ENCODE measurements at regions not wholly inside any gene's neighbourhood (a gene's known extent, or its start where the extent isn't known, plus 50 kb on each side); places are given as distances from the start of the nearest gene placed in this dataset.

- no peak for DNase-seq (ENCODE audit: low read depth)
These were observed 120.0 kb upstream of the SNTG2 start for GRCh38 chr2:830419-831224.

GRCh38 chr2:829047-829446 lies 121.6 kb upstream of the SNTG2 start:
- no peak for DNase-seq (ENCODE audit: low read depth)

GRCh38 chr2:824954-825353 lies 125.7 kb upstream of the SNTG2 start:
- no peak for DNase-seq (ENCODE audit: low read depth)

DNA sequence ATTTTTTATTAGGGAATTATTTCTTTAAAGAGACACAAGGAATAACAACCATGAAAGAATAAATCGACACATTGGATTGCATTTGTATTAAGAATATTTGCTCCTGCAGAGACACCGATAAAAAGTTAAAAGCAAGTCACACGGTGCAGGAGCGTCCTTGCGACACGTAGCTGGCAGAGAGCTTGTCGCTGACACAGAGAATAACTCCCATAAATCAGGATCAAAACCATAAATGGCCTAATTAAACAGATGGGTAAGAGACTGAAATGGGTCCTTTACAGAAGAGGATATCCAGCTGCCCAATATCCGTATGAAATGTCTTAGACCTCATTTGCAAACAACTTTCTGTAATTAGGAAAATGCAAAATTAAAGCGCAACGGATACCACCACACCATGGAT lies 126.1 kb upstream of the SNTG2 start:
- DNase-seq (ENCODE audit: low read depth), result no peak

- DNase-seq (ENCODE audit: low read depth), result no peak
These were observed 129.1 kb upstream of the SNTG2 start for GRCh38 chr2:821546-821945.

GRCh38 chr2:819601-820000 lies 131.0 kb upstream of the SNTG2 start:
- no peak for DNase-seq (ENCODE audit: low read depth)

DNA sequence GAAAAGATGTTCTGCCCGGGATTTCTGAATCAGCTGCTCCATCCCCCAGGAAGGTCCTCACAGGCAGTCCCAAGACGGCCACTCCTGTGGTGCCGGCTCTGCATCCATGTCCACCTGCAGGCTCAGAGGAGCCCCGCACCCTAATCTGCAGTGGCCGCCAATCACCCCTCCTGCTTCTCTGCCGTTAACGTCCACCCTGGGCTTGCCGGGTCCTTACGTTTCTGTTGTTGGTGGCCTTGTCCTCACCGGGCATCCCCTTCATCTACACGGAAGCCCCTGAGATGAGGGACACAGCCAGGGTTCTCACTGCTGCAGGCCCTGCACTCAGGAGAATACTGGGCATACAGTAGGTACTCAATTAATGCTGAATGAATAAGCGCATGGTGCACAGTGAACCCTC lies 131.5 kb upstream of the SNTG2 start:
- no peak for DNase-seq (ENCODE audit: low read depth)

DNA sequence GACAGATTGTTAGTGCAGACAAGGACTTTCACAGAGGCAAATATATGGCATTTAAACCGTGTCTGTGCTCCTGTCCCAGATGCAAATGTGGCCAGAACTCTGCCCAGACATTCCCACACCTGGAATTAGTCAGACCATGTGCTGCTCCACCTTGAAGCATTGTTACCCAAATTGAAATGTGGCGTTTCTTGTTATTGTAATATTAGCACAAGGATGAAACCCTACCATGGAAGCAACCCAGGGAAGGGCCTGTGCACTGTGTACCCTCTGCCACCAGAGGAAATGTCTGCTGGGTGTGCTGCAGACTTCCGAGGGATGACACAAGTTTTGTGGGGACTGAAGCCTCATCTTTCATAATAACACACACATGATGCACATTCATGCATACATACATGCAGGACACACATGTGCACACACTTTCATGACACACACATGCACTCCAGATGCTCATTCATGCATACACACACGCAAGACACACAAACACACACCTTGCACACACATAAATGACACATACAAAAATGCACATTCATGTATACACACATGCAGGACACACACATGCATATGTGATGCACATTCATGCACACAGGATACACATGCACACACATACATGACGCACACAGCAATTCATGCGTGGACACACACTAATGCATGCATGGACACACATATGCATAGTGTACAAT lies 133.2 kb upstream of the SNTG2 start:
- no peak for DNase-seq (ENCODE audit: low read depth)

DNA sequence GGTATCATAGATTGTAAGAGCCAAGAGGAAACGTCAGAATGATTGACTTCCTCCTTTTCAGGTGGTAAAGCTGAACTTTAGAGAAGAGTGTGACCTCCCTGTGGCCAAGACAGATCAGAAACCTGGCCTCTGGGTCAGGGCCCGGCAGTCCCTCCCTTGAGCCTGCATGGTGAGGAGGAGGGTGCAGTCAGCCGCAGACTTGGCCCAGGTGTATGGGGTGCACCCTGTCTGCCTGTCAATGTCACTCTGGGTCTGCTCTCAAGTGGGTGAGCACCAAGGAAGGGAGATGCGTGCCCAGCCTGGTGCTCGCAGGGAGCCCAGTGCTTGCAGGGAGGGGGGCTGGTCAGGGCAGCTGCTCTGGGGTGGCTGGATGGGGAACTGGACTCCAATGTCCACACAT lies 134.4 kb upstream of the SNTG2 start:
- DNase-seq (ENCODE audit: low read depth), result no peak

GRCh38 chr2:810397-810796 lies 133.2 kb upstream of the TMEM18 start:
- no peak for DNase-seq (ENCODE audit: low read depth)

DNA sequence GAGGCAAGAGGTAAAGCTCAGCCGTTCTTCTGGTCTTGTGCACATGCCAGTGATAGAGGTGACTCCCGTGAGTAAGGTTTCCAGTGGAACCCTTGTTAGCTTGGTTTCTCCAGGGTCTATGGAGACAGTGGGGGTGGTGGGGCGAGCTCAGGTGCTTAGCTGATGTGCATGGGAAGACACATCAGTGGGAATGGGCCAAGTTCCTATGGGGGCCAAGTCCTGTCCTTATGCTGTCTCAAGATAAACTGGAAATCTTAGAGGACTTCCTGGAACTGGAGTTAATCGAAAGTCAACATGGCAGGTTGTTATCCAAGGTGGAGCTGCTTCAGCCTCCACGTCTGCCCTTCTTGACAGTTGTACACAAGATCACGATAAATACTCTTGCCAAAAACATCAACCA lies 130.1 kb upstream of the TMEM18 start:
- no peak for DNase-seq (ENCODE audit: low read depth)

DNA sequence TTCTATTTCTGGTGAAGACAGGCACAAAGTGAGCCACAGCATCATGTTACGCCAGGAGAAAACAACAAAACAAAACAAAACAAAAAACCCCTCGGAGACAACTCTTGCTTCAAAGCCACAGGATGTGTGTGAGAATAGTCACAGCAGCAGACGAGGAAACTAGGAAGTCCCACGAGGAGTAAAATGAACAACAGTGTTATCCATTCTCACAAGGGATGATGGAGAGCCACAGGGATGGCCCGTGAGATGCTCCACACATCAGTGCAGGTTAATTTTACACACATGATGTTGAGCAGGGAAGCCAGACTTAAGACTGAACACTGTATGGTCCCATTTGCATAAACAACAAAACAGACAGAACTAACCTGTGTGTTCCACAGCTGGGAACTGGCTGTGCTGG lies 128.5 kb upstream of the TMEM18 start:
- DNase-seq (ENCODE audit: low read depth), result no peak

DNA sequence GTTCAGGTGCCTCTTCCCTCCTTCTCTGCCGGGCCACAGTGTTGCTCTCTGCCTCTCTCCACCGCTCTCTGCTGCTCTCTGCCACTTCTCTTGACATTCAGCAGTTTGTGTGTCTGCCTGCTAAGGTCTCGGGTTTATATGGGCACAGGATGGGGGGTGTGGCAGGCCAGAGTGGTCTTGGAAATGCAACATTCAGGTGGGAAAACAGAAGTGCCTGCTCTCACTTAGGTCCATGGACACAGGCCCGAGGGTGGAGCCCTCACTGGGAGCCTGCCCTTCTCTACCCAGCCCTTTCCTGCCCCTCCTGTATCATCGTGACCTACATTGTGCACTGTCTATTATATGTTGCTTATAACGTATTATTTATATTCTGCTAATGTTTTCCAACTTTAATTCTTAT lies 120.8 kb upstream of the TMEM18 start:
- DNase-seq (ENCODE audit: low read depth), result no peak

GRCh38 chr2:797556-797955 lies 120.3 kb upstream of the TMEM18 start:
- DNase-seq (ENCODE audit: low read depth), result no peak

DNA sequence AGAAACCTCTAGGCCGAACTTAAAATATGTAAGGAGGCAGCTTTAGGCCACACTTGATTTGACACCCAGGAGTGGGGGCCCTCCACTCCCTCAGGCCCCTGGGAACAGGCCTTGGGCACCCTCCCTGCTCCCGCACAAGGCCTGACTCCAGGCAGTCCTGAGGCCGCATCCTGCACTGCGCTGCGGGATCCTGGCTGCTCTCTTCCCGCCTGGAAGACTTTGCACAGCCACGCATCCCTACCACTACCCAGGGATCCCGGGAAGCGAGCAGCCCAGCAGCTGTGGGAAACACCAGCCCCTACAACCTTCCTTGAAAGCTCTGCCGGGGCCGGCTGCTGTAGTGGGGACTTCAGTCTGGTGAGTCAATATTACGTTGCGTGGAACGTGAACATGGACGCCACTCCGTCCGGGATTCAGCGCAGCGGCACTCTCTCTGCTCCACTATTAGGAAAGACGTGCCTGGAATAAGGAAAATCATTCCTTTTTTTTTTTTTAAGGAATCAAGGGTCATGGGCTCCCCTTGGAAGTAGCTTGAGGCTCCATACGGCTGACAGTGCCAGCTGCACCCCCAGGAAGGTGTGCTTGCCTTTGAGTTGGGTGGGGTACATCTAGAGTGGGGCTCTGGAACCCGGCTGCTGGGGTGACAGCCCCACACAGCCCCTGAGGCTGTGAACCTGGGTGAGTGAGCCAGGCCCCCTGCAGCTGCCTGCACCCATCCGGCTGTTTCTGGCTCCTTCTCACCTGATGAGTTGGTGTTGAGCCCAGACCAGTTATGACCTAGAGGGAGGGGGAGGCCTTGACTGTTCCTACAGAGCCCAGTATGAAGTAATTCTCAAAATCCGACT lies 119.2 kb upstream of the TMEM18 start:
- no peak for DNase-seq (ENCODE audit: low read depth)

GRCh38 chr2:795531-796041 lies 118.4 kb upstream of the TMEM18 start:
- DNase-seq (ENCODE audit: low read depth), result no peak

DNA sequence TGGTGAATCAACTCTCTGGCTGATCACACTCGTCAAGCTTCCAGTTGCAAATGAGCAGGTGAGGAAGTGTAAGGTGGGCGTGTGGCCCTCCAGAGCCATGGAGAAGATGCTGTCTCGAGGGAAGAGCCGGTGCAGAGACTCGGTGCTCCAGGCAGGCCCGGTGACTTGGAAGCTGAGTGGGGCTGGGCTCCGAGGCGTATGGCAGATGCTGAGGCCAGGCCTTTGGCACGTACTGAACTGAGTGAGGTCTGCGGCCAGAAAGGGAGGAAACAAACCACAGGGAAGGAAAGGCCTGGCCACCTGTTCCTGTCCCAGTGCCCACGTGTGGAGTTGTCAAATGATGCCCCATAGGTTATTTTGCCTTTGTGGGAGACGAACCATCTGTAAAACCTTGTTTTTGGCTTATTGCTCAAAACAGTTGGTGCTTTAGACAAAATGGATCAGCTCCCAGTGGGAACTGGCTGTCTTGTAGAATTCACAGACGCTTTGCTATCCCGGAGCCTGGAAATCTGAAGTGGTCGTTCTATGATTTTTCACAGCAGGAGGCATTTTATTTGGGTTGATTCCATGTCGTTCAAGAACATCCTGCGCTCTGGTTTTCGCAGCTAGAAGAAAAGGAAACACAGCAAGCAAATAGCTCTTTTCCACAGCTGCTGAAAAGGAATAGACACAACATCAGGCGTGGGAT lies 117.5 kb upstream of the TMEM18 start:
- no peak for DNase-seq (ENCODE audit: low read depth)

- DNase-seq (ENCODE audit: low read depth), result no peak
These were observed 116.0 kb upstream of the TMEM18 start for GRCh38 chr2:793236-793635.

- DNase-seq (ENCODE audit: low read depth), result no peak
These were observed 115.5 kb upstream of the TMEM18 start for GRCh38 chr2:792687-793086.

GRCh38 chr2:790634-791245 lies 113.5 kb upstream of the TMEM18 start:
- DNase-seq (ENCODE audit: low read depth), result no peak

GRCh38 chr2:790081-790480 lies 112.9 kb upstream of the TMEM18 start:
- DNase-seq (ENCODE audit: low read depth), result no peak

DNA sequence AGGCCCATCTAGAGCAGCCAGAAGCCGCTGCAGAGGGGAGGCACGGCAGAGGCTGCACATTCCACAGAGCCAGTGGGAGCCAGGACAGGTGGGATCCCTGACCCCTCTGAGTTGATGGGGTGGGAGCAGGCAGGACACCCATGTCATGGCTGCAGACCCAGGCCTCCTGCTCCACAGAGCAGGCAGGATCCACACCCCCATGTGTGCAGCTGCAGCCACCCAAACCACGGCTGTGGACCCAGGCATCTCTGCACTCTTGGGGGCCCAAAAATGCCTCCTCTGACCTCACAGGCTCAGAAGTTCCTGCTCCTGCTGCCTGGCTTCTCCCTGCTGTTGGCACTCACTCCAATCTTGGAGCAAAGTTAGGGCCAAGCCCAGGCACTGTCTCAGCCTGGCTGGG lies 112.3 kb upstream of the TMEM18 start:
- DNase-seq (ENCODE audit: low read depth), result no peak

All from HS-5 (cell line).